ENCODE measurements at regions not wholly inside any gene's neighbourhood (a gene's known extent, or its start where the extent isn't known, plus 50 kb on each side); places are given as distances from the start of the nearest gene placed in this dataset.

- Histone ChIP-seq H3K4me1 (ENCODE audit: control insufficient read depth in 2 of 2, insufficient read depth in 2 of 2, low read length in 1 of 2) (no peaks in the 10 kb centered on the region), H3K36me3 (ENCODE audit: control insufficient read depth in 2 of 2, insufficient read depth in 2 of 2, low read length in 1 of 2) (no peaks in the 10 kb centered on the region)
- 88% methylated on average over 6 of the region's 6 CpGs for WGBS, 2 donors
Measured at GRCh38 chr10:9193120-9193519, 1138.6 kb downstream of the GATA3 start.

GRCh38 chr10:9195385-9195784 is 1140.9 kb downstream of the GATA3 start:
- H3K27ac ChIP-seq (ENCODE audit: low read depth in 2 of 2, low read length in 1 of 2): no peak overlapping the region
- no peaks in the 10 kb centered on the region for H3K27me3 ChIP-seq (ENCODE audit: control insufficient read depth in 1 of 2, insufficient read depth in 2 of 2, low read length in 2 of 2)
- 58 to 62% methylated on average over 2 of the region's 2 CpGs for WGBS, 2 donors
- H3K4me3 ChIP-seq (ENCODE audit: low read depth in 1 of 2, low read length in 2 of 2): no peak overlapping the region
- H3K36me3 ChIP-seq (ENCODE audit: control insufficient read depth in 2 of 2, insufficient read depth in 2 of 2, low read length in 1 of 2): no peaks in the 10 kb centered on the region
- no peaks in the 10 kb centered on the region for H3K4me1 ChIP-seq (ENCODE audit: control insufficient read depth in 2 of 2, insufficient read depth in 2 of 2, low read length in 1 of 2)
- H3K9me3 ChIP-seq (ENCODE audit: control insufficient read depth in 2 of 2, insufficient read depth in 1 of 2, low read depth in 1 of 2, low read length in 1 of 2): no peaks in the 10 kb centered on the region

More at GRCh38 chr10:9193120-9193519, 1138.6 kb downstream of the GATA3 start:
- Histone ChIP-seq H3K4me3 (ENCODE audit: low read depth in 1 of 2, low read length in 2 of 2) (no peak overlapping the region), H3K27me3 (ENCODE audit: control insufficient read depth in 1 of 2, insufficient read depth in 2 of 2, low read length in 2 of 2) (no peaks in the 10 kb centered on the region), H3K9me3 (ENCODE audit: control insufficient read depth in 2 of 2, insufficient read depth in 1 of 2, low read depth in 1 of 2, low read length in 1 of 2) (no peaks in the 10 kb centered on the region), H3K27ac (ENCODE audit: low read depth in 2 of 2, low read length in 1 of 2) (no peak overlapping the region)

DNA sequence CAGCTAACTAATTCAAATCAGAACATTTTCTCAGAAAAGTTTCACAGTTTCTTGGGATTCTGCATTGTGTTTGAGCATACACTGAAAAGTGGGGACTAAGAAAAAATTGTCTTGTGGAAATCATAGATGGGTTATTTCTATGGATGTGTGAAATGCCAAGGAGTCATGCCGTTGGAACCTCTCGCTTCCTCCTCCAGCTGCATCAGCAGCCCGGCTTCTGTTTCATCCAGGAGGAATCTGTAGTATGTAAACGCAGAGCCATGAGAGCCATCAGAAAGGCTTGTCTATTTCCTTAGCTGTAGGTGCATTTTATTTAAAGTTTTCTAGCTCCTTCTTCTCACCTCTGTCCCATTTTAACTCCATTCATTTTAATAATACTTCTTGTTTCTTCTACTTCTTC is 1144.1 kb downstream of the GATA3 start:
- 47 to 56% methylated on average over 4 of the region's 4 CpGs for WGBS, 2 donors
- H3K4me1 ChIP-seq (ENCODE audit: control insufficient read depth in 2 of 2, insufficient read depth in 2 of 2, low read length in 1 of 2): no peaks in the 10 kb centered on the region
- no peak overlapping the region for H3K27ac ChIP-seq (ENCODE audit: low read depth in 2 of 2, low read length in 1 of 2)
- no peaks in the 10 kb centered on the region for H3K9me3 ChIP-seq (ENCODE audit: control insufficient read depth in 2 of 2, insufficient read depth in 1 of 2, low read depth in 1 of 2, low read length in 1 of 2)
- H3K4me3 ChIP-seq (ENCODE audit: low read depth in 1 of 2, low read length in 2 of 2): no peak overlapping the region
- no peaks in the 10 kb centered on the region for H3K36me3 ChIP-seq (ENCODE audit: control insufficient read depth in 2 of 2, insufficient read depth in 2 of 2, low read length in 1 of 2)
- H3K27me3 ChIP-seq (ENCODE audit: control insufficient read depth in 1 of 2, insufficient read depth in 2 of 2, low read length in 2 of 2): no peaks in the 10 kb centered on the region

GRCh38 chr10:9205558-9205957 is 1151.1 kb downstream of the GATA3 start:
- Histone ChIP-seq H3K36me3 (ENCODE audit: control insufficient read depth in 2 of 2, insufficient read depth in 2 of 2, low read length in 1 of 2) (no peaks in the 10 kb centered on the region), H3K27ac (ENCODE audit: low read depth in 2 of 2, low read length in 1 of 2) (no peak overlapping the region), H3K9me3 (ENCODE audit: control insufficient read depth in 2 of 2, insufficient read depth in 1 of 2, low read depth in 1 of 2, low read length in 1 of 2) (no peaks in the 10 kb centered on the region), H3K4me1 (ENCODE audit: control insufficient read depth in 2 of 2, insufficient read depth in 2 of 2, low read length in 1 of 2) (no peaks in the 10 kb centered on the region), H3K4me3 (ENCODE audit: low read depth in 1 of 2, low read length in 2 of 2) (no peak overlapping the region), H3K27me3 (ENCODE audit: control insufficient read depth in 1 of 2, insufficient read depth in 2 of 2, low read length in 2 of 2) (no peaks in the 10 kb centered on the region)
- 64 to 68% methylated on average over 1 of the region's 1 CpG for WGBS, 2 donors

DNA sequence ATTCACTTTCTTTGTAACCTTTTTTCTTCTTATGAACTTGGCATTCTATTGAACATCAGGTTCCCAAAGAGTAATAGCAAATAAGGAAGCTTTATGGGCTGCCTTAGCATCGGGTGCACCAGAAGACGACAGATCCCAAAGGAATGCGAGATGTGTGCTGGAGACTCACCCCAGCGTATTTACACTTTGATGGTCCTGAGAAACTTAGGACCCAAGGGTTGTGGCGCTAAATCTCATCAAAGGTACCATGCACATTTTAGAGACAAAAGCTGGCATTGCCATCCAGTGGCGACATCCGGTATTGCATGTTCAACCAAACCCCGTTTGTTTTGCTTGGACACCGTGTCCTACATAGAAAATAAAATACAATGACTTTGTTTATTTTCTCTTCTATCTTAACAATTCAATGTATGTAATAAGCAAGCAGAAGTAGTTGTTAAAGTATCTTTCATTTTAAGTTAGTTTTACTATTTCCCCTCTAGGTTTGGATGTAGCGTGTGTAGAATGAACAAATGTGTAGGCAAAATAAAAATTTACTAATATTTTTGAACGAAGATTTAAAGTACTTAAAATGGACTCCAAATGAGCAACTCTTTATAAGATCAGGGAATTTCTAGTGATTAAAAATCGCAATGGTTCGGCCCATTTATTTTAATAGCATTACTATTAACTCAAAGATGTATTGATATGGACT is 1154.8 kb downstream of the GATA3 start:
- no peaks in the 10 kb centered on the region for H3K4me1 ChIP-seq (ENCODE audit: control insufficient read depth in 2 of 2, insufficient read depth in 2 of 2, low read length in 1 of 2)
- no peaks in the 10 kb centered on the region for H3K9me3 ChIP-seq (ENCODE audit: control insufficient read depth in 2 of 2, insufficient read depth in 1 of 2, low read depth in 1 of 2, low read length in 1 of 2)
- no peak overlapping the region for H3K4me3 ChIP-seq (ENCODE audit: low read depth in 1 of 2, low read length in 2 of 2)
- WGBS, 2 donors: 21% methylated on average over 13 of the region's 13 CpGs
- no peaks in the 10 kb centered on the region for H3K27me3 ChIP-seq (ENCODE audit: control insufficient read depth in 1 of 2, insufficient read depth in 2 of 2, low read length in 2 of 2)
- H3K36me3 ChIP-seq (ENCODE audit: control insufficient read depth in 2 of 2, insufficient read depth in 2 of 2, low read length in 1 of 2): no peaks in the 10 kb centered on the region
- no peak overlapping the region for H3K27ac ChIP-seq (ENCODE audit: low read depth in 2 of 2, low read length in 1 of 2)

GRCh38 chr10:9211228-9211627 is 1156.7 kb downstream of the GATA3 start:
- no peaks in the 10 kb centered on the region for H3K36me3 ChIP-seq (ENCODE audit: control insufficient read depth in 2 of 2, insufficient read depth in 2 of 2, low read length in 1 of 2)
- no peak overlapping the region for H3K27ac ChIP-seq (ENCODE audit: low read depth in 2 of 2, low read length in 1 of 2)
- no peaks in the 10 kb centered on the region for H3K4me1 ChIP-seq (ENCODE audit: control insufficient read depth in 2 of 2, insufficient read depth in 2 of 2, low read length in 1 of 2)
- H3K27me3 ChIP-seq (ENCODE audit: control insufficient read depth in 1 of 2, insufficient read depth in 2 of 2, low read length in 2 of 2): no peaks in the 10 kb centered on the region
- 50 to 58% methylated on average over 2 of the region's 2 CpGs for WGBS, 2 donors
- H3K4me3 ChIP-seq (ENCODE audit: low read depth in 1 of 2, low read length in 2 of 2): no peak overlapping the region
- no peaks in the 10 kb centered on the region for H3K9me3 ChIP-seq (ENCODE audit: control insufficient read depth in 2 of 2, insufficient read depth in 1 of 2, low read depth in 1 of 2, low read length in 1 of 2)

DNA sequence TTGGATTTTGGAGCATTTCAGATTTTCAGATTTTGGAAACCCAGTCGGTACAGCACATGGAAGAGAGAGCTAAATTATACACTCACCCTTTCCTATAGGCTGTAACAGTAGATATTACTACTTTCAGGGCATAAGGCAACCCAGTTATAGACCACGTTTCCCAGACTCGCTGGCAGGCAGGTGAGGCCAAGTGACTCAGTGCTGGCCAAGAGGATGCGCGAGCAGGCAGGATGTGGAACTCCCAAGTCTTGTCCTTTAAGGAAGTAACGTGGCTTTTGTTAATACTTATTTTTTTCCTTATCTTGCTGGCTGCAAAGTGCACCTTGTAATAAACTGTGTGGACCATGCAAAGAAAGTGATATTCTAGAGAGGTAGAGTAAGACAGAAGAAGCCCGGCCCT is 1160.1 kb downstream of the GATA3 start:
- Histone ChIP-seq H3K4me1 (ENCODE audit: control insufficient read depth in 2 of 2, insufficient read depth in 2 of 2, low read length in 1 of 2) (no peaks in the 10 kb centered on the region), H3K4me3 (ENCODE audit: low read depth in 1 of 2, low read length in 2 of 2) (no peak overlapping the region), H3K27ac (ENCODE audit: low read depth in 2 of 2, low read length in 1 of 2) (no peak overlapping the region), H3K36me3 (ENCODE audit: control insufficient read depth in 2 of 2, insufficient read depth in 2 of 2, low read length in 1 of 2) (no peaks in the 10 kb centered on the region), H3K9me3 (ENCODE audit: control insufficient read depth in 2 of 2, insufficient read depth in 1 of 2, low read depth in 1 of 2, low read length in 1 of 2) (no peaks in the 10 kb centered on the region), H3K27me3 (ENCODE audit: control insufficient read depth in 1 of 2, insufficient read depth in 2 of 2, low read length in 2 of 2) (no peaks in the 10 kb centered on the region)
- WGBS, 2 donors: 65 to 72% methylated on average over 7 of the region's 7 CpGs

DNA sequence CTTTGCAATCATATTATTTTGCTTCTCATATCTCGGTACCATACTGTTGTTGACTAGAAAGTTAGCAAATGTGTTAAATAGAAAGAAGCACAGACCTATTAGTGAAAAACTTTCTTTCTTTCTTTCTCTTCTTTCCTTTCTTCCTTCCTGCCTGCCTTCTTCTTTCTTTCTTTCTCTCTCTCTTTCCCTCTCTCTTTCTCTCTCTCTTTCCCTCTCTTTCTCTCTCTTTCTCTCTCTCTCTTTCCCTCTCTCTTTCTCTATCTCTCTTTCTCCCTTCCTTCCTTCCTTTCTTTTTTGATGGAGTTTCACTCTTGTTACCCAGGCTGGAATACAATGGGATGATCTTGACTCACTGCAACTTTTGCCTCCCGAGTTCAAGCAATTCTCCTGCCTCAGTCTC is 1160.6 kb downstream of the GATA3 start:
- no peaks in the 10 kb centered on the region for H3K4me1 ChIP-seq (ENCODE audit: control insufficient read depth in 2 of 2, insufficient read depth in 2 of 2, low read length in 1 of 2)
- 80 to 86% methylated on average over 2 of the region's 2 CpGs for WGBS, 2 donors

DNA sequence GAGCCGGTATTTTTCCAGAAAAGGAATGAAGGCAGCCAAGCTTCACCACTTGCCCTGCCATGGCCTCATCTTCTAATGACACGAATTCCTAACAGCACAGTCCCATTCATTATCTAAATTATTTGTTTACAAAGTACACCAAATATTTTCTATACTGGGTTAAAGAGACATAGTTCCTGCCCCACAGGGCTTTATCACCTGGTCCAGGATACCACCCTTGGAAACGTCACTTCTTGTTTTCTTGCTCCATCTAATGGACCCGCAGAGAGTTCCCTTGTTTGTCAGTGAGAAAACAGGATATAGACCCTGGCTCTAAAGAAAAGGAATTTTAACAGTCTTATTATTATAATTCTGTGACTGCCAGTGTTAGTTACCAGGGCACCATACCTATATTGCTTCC is 1165.4 kb downstream of the GATA3 start:
- no peaks in the 10 kb centered on the region for H3K27me3 ChIP-seq (ENCODE audit: control insufficient read depth in 1 of 2, insufficient read depth in 2 of 2, low read length in 2 of 2)
- WGBS, 2 donors: 49 to 57% methylated on average over 4 of the region's 4 CpGs
- H3K36me3 ChIP-seq (ENCODE audit: control insufficient read depth in 2 of 2, insufficient read depth in 2 of 2, low read length in 1 of 2): no peaks in the 10 kb centered on the region

More for the DNA sequence above, 1160.6 kb downstream of the GATA3 start:
- Histone ChIP-seq H3K27ac (ENCODE audit: low read depth in 2 of 2, low read length in 1 of 2) (no peak overlapping the region), H3K4me3 (ENCODE audit: low read depth in 1 of 2, low read length in 2 of 2) (no peak overlapping the region), H3K9me3 (ENCODE audit: control insufficient read depth in 2 of 2, insufficient read depth in 1 of 2, low read depth in 1 of 2, low read length in 1 of 2) (no peaks in the 10 kb centered on the region), H3K27me3 (ENCODE audit: control insufficient read depth in 1 of 2, insufficient read depth in 2 of 2, low read length in 2 of 2) (no peaks in the 10 kb centered on the region), H3K36me3 (ENCODE audit: control insufficient read depth in 2 of 2, insufficient read depth in 2 of 2, low read length in 1 of 2) (no peaks in the 10 kb centered on the region)

GRCh38 chr10:9222917-9223316 is 1168.4 kb downstream of the GATA3 start:
- no peaks in the 10 kb centered on the region for H3K36me3 ChIP-seq (ENCODE audit: control insufficient read depth in 2 of 2, insufficient read depth in 2 of 2, low read length in 1 of 2)
- H3K27me3 ChIP-seq (ENCODE audit: control insufficient read depth in 1 of 2, insufficient read depth in 2 of 2, low read length in 2 of 2): no peaks in the 10 kb centered on the region
- no peak overlapping the region for H3K27ac ChIP-seq (ENCODE audit: low read depth in 2 of 2, low read length in 1 of 2)
- no peaks in the 10 kb centered on the region for H3K4me1 ChIP-seq (ENCODE audit: control insufficient read depth in 2 of 2, insufficient read depth in 2 of 2, low read length in 1 of 2)
- 68 to 74% methylated on average over 3 of the region's 3 CpGs for WGBS, 2 donors
- no peak overlapping the region for H3K4me3 ChIP-seq (ENCODE audit: low read depth in 1 of 2, low read length in 2 of 2)
- no peaks in the 10 kb centered on the region for H3K9me3 ChIP-seq (ENCODE audit: control insufficient read depth in 2 of 2, insufficient read depth in 1 of 2, low read depth in 1 of 2, low read length in 1 of 2)

More for the DNA sequence above, 1165.4 kb downstream of the GATA3 start:
- H3K9me3 ChIP-seq (ENCODE audit: control insufficient read depth in 2 of 2, insufficient read depth in 1 of 2, low read depth in 1 of 2, low read length in 1 of 2): no peaks in the 10 kb centered on the region
- H3K27ac ChIP-seq (ENCODE audit: low read depth in 2 of 2, low read length in 1 of 2): no peak overlapping the region
- no peaks in the 10 kb centered on the region for H3K4me1 ChIP-seq (ENCODE audit: control insufficient read depth in 2 of 2, insufficient read depth in 2 of 2, low read length in 1 of 2)
- H3K4me3 ChIP-seq (ENCODE audit: low read depth in 1 of 2, low read length in 2 of 2): no peak overlapping the region

All from esophagus (tissue), 2 donors.